Tibial nerve (tissue), 4 donors: ENCODE measurements at regions not wholly inside any gene's neighbourhood (a gene's known extent, or its start where the extent isn't known, plus 50 kb on each side); places are given as distances from the start of the nearest gene placed in this dataset.

Experiments
- DNase-seq, 2 donors: peaks; one replicate each; pipeline ENCODE4 v3.0.0-alpha.2; 2019; ENCODE audit warnings: low spot score in 2 of 2
- H3K27ac ChIP-seq, 4 donors: fragments of 200-600 bp; sonication (generic) in 3 of 4; one replicate each; pipeline ENCODE4 v1.5.1; 2017 to 2019; ENCODE audit warnings: mild to moderate bottlenecking in 1 of 4
- H3K27me3 ChIP-seq, 2 donors: fragments of 200-600 bp; sonication (generic) in 1 of 2; one replicate each; pipeline versions ENCODE4 v1.5.1 to v1.6.0; 2017 to 2019
- H3K36me3 ChIP-seq, 3 donors: fragments of 200-600 bp; sonication (generic); one replicate each; pipeline ENCODE4 v1.5.1; 2018 to 2019
- H3K4me1 ChIP-seq, 4 donors: fragments of 200-600 bp; sonication (generic) in 3 of 4; one replicate each; pipeline ENCODE4 v1.5.1; 2017 to 2019
- H3K4me3 ChIP-seq, 4 donors: fragments of 200-600 bp; sonication (generic) in 3 of 4; one replicate each; pipeline ENCODE4 v1.5.1; 2017 to 2019; ENCODE audit warnings: mild to moderate bottlenecking in 1 of 4, moderate library complexity in 1 of 4
- H3K9me3 ChIP-seq, 4 donors: fragments of 200-600 bp; sonication (generic) in 3 of 4; one replicate each; pipeline ENCODE4 v1.5.1; 2017 to 2019
- CTCF ChIP-seq, 5 experiments: fragments of 200-600 bp in 3 of 5; fragments of 450-650 bp in 2 of 5; sonication (generic) in 3 of 5; IDR thresholded peaks; one replicate each; pipeline ENCODE4 v1.5.1; 2016 to 2019; ENCODE audit warnings: antibody characterized with exemption in 5 of 5, mild to moderate bottlenecking in 3 of 5, moderate library complexity in 2 of 5
- EP300 ChIP-seq, 2 donors: sonication (generic); formaldehyde crosslinking; IDR thresholded peaks; one replicate each; pipeline ENCODE4 v1.6.1; 2017; ENCODE audit warnings: antibody characterized with exemption in 2 of 2, mild to moderate bottlenecking in 1 of 2
- POLR2A ChIP-seq, 2 donors: fragments of 450-650 bp; IDR thresholded peaks; one replicate each; pipeline ENCODE4 v1.6.1; 2017; ENCODE audit warnings: antibody characterized with exemption in 2 of 2, mild to moderate bottlenecking in 2 of 2, moderate library complexity in 2 of 2
- WGBS, 2 donors: methylation state at CpG; one replicate each; pipeline ENCODE4 v1.1.5; 2018; 5-methylcytosine and 5-hydroxymethylcytosine counted together

DNA sequence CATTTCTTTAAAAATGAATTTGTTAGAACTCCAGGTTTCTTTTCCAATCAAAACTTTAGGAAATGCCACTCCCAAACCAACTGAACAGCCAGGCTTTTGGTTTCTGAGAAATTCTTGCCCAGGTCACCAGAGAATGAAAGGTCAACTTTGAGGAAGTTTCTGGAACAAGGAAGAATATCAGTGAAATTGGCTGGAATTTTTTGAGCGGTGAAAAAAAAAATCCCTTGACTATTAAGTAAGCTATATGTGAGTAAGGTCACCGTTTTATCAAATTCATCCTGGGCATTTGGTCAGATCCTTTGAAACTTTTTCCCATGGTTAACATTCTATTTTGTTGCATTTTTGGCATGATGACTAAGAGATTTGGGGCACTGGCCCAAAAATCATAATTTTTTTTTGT lies 469.3 kb downstream of the LTN1 start:
- TF ChIP-seq CTCF (IDR thresholded peaks at IDR 0.05) = no peak
- peak; percentile 38 to 43 for TF ChIP-seq EP300 (IDR thresholded peaks at IDR 0.05)
- H3K36me3 ChIP-seq = no peaks in the 10 kb centered on the region
- no peak overlapping the region for H3K27ac ChIP-seq
- DNase-seq = no peak
- H3K27me3 ChIP-seq = no peaks in the 10 kb centered on the region
- WGBS, 2 donors = 8 to 40% methylated on average over 2 of the region's 2 CpGs
- no peaks in the 10 kb centered on the region for H3K9me3 ChIP-seq
- no peak overlapping the region for H3K4me3 ChIP-seq
- peaks cover 0 to 18% (median 3%) of the 10 kb centered on the region in 4 donors for H3K4me1 ChIP-seq

DNA sequence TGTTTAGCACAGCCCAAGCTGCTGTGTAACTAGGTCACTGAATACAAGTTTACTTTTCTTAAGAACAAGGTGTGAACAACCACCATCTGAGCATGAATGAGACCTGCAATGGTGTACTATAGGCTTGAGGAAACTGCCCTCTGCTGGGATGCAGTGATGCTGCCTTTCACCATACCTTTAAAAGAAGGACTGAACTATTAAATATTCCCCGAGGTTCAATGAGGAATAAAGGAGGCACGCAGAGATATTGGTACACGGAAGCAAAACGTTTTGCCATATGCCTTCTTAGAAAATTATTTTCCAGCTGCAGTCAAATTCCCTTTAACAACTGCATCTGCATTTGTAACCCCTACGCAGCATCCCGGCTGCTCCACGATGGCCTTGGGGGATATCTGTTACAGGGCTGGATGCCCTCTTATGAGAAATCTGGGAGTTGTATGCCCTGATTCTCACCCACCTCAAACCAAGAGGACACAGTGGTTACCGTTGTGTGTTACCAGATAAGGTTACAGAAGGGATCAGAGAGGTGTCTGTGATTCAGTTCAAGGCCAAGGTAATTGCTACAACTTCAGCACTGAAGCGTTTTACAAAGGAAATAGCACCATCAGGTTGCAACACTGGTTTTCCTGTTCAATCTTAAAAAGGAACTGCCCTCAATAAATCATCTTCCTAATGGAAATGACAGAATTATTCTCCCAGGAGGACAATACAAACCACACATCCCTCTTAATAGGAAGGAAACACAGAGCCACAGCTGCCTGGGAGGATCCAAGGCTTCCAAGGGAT lies 470.5 kb downstream of the LTN1 start:
- DNase-seq = no peak
- 36 to 38% methylated on average over 9 of the region's 9 CpGs for WGBS, 2 donors
- TF ChIP-seq CTCF (IDR thresholded peaks at IDR 0.05) (peak in 4 of 5 experiments; percentile 15 to 33 (median 23)), POLR2A (IDR thresholded peaks at IDR 0.05) (no peak), EP300 (IDR thresholded peaks at IDR 0.05) (peak in 1 of 2 donors; percentile 42)

GRCh38 chr21:28518630-28519029 lies 474.0 kb downstream of the LTN1 start:
- Histone ChIP-seq H3K27me3 (no peaks in the 10 kb centered on the region), H3K9me3 (no peaks in the 10 kb centered on the region), H3K36me3 (no peaks in the 10 kb centered on the region), H3K4me1 (peaks cover 0 to 23% (median 3%) of the 10 kb centered on the region in 4 donors), H3K4me3 (no peak overlapping the region), H3K27ac (no peak overlapping the region)
- TF ChIP-seq POLR2A (IDR thresholded peaks at IDR 0.05) (no peak), CTCF (IDR thresholded peaks at IDR 0.05) (no peak), EP300 (IDR thresholded peaks at IDR 0.05) (no peak)
- WGBS, 2 donors = 61 to 62% methylated on average over 3 of the region's 3 CpGs
- DNase-seq = no peak

More for the DNA sequence above, 470.5 kb downstream of the LTN1 start:
- peaks cover 0 to 19% (median 3%) of the 10 kb centered on the region in 4 donors for H3K4me1 ChIP-seq
- H3K36me3 ChIP-seq = no peaks in the 10 kb centered on the region
- H3K4me3 ChIP-seq = no peak overlapping the region
- H3K27me3 ChIP-seq = no peaks in the 10 kb centered on the region
- H3K27ac ChIP-seq = peak overlapping the region in 1 of 4 donors; percentile 52
- H3K9me3 ChIP-seq = no peaks in the 10 kb centered on the region

DNA sequence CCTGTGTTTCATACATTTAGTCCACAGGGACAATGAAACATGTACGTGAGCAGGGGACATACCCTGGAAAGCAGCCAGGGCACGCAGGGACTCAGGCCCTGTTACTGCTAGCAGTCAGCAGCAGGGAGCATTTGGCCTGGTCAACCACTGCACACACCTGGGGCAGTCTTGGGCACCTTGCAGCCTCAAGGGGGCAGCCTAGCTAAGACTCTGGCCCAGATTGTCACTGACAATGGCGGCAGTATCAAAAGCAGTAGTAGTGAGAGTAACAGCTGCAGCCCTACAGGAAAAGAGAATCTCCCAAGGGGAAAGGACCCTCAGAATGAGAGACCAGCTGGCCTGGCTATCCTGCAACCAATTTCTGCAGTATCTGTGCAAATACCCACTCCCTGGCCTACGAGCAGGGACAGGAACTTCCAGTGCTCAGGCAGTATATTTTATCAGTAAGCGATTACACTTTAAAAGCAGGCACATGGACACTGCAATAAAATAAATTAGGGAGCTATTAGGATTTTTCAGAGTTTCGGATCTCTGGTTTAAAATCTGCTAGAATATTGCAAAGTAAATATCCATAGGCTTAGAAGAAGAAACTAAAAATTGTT lies 475.6 kb downstream of the LTN1 start:
- H3K36me3 ChIP-seq = no peaks in the 10 kb centered on the region
- peaks cover 0 to 11% (median 0%) of the 10 kb centered on the region in 4 donors for H3K4me1 ChIP-seq
- no peak for TF ChIP-seq POLR2A (IDR thresholded peaks at IDR 0.05)
- TF ChIP-seq CTCF (IDR thresholded peaks at IDR 0.05) = peak; percentile 30 to 47 (median 40)
- peak; percentile 15 to 33 for DNase-seq
- no peak overlapping the region for H3K4me3 ChIP-seq
- WGBS, 2 donors = 64 to 65% methylated on average over 6 of the region's 6 CpGs
- no peaks in the 10 kb centered on the region for H3K27me3 ChIP-seq
- peak overlapping the region in 1 of 4 donors; percentile 5 for H3K27ac ChIP-seq
- H3K9me3 ChIP-seq = no peaks in the 10 kb centered on the region

DNA sequence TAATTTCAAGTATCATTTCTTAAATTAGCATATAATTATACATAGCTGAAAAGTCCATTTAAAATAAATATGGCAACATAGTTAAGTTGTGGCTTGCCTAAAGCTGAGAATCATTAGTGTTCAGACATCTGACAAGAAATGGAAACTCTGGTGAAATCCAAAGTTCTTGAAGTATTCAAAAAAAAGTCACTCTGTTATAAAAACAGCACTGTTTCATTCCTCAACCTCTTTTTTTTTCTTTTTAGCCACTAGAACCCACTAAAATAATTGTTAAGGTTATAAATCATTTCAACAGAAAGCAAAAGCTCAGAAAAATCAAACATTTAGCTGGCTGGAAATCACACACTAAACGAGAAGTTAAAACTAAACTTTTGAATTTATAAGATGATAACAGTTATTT lies 476.7 kb downstream of the LTN1 start:
- Histone ChIP-seq H3K9me3 (no peaks in the 10 kb centered on the region), H3K27ac (no peak overlapping the region), H3K27me3 (no peaks in the 10 kb centered on the region), H3K36me3 (no peaks in the 10 kb centered on the region), H3K4me1 (peaks cover 0 to 5% (median 0%) of the 10 kb centered on the region in 4 donors), H3K4me3 (no peak overlapping the region)
- WGBS, 2 donors = 44 to 46% methylated on average over 1 of the region's 1 CpG
- no peak for TF ChIP-seq CTCF (IDR thresholded peaks at IDR 0.05)
- no peak for TF ChIP-seq POLR2A (IDR thresholded peaks at IDR 0.05)
- TF ChIP-seq EP300 (IDR thresholded peaks at IDR 0.05) = no peak
- DNase-seq = no peak
